Fibroblast of skin of abdomen (primary cell): ENCODE measurements at regions not wholly inside any gene's neighbourhood (a gene's known extent, or its start where the extent isn't known, plus 50 kb on each side); places are given as distances from the start of the nearest gene placed in this dataset.

Experiments
- DNase-seq: peaks from one replicate; pipeline ENCODE4 v3.0.0-alpha.2; 2013

- peak; percentile 48 for DNase-seq
These were observed 52.0 kb upstream of the FAM20B start for GRCh38 chr1:178973652-178974101.
